ENCODE measurements at regions not wholly inside any gene's neighbourhood (a gene's known extent, or its start where the extent isn't known, plus 50 kb on each side); places are given as distances from the start of the nearest gene placed in this dataset.

DNA sequence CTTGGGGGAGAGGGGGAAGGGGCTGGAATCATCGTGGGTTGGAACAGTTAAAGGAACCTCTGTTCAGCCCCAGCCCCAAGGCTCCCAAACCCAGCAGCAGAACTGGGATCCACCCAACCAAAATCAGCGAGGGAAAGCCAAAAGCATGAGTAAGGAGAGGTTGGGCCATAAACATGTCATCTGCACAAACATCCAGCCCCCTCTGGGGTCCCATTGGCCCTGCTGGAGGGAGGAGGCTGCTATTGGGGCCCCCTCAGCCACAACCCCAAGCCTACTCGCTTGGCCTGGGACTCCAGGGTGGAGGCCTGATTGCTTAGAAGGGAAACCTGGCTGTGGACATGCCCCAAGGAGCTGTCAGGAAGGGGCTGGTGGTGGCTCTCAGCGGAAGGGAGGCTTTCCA, 154.9 kb downstream of the FGF18 start:
- TF ChIP-seq, protein P1, sequence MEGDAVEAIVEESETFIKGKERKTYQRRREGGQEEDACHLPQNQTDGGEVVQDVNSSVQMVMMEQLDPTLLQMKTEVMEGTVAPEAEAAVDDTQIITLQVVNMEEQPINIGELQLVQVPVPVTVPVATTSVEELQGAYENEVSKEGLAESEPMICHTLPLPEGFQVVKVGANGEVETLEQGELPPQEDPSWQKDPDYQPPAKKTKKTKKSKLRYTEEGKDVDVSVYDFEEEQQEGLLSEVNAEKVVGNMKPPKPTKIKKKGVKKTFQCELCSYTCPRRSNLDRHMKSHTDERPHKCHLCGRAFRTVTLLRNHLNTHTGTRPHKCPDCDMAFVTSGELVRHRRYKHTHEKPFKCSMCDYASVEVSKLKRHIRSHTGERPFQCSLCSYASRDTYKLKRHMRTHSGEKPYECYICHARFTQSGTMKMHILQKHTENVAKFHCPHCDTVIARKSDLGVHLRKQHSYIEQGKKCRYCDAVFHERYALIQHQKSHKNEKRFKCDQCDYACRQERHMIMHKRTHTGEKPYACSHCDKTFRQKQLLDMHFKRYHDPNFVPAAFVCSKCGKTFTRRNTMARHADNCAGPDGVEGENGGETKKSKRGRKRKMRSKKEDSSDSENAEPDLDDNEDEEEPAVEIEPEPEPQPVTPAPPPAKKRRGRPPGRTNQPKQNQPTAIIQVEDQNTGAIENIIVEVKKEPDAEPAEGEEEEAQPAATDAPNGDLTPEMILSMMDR (IDR thresholded peaks at IDR 0.05; ENCODE audit: low read depth, low read length), result no peak
- no peak overlapping the region for H3K4me3 ChIP-seq (ENCODE audit: low read depth, low read length)

DNA sequence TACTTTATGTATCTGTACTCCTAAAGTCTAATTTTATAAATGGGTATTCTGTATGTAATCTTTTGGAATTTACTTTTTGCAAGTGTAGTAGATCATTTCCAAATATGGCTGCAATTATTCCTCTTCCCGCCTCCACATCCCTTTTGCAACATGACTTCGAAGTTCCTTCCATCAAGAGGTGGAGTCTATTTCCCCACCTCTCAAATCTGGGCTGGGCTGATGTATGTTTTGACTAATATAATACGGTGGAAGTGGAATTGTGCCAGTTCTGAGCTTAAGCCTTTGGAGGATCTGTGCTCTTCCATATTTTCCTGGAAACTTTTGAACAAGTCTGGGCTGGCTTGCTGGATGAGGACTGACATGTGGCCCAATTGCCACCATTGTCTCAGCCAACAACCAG, 155.9 kb downstream of the FGF18 start:
- TF ChIP-seq, protein P1 (IDR thresholded peaks at IDR 0.05; ENCODE audit: low read depth, low read length), result no peak
- H3K4me3 ChIP-seq (ENCODE audit: low read depth, low read length), result no peak overlapping the region

DNA sequence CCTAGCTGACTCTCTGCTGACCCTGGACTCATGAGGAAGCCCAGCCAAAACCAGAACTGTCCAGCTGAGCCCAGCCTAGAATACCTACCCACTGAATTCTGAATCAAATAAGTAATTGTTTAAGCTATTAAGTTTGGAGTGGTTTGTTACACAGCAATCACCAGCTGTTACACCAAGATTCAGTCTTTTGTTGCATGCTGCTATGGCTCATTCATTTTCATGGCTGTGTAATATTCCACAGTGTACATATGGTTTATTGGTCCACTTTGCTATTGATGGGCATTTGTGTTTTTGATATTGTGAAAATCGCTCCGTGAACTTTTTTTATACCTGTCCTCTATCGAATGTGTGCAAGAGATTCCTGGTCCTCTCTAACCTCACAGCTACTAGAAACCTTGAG, 156.4 kb downstream of the FGF18 start:
- TF ChIP-seq, protein P1 (IDR thresholded peaks at IDR 0.05; ENCODE audit: low read depth, low read length), result no peak

GRCh38 chr5:171577042-171577758, 157.8 kb downstream of the FGF18 start:
- TF ChIP-seq, protein P1 (IDR thresholded peaks at IDR 0.05; ENCODE audit: low read depth, low read length), result no peak
- no peak overlapping the region for H3K4me3 ChIP-seq (ENCODE audit: low read depth, low read length)

More for the DNA sequence above, 156.4 kb downstream of the FGF18 start:
- H3K4me3 ChIP-seq (ENCODE audit: low read depth, low read length), result no peak overlapping the region

GRCh38 chr5:171578049-171578828, 158.8 kb downstream of the FGF18 start:
- TF ChIP-seq, protein P1 (IDR thresholded peaks at IDR 0.05; ENCODE audit: low read depth, low read length), result no peak
- no peak overlapping the region for H3K4me3 ChIP-seq (ENCODE audit: low read depth, low read length)

GRCh38 chr5:171578829-171579491, 159.5 kb downstream of the FGF18 start:
- TF ChIP-seq, protein P1 (IDR thresholded peaks at IDR 0.05; ENCODE audit: low read depth, low read length), result no peak
- no peak overlapping the region for H3K4me3 ChIP-seq (ENCODE audit: low read depth, low read length)

All from WI38 (cell line).